ENCODE measurements at regions not wholly inside any gene's neighbourhood (a gene's known extent, or its start where the extent isn't known, plus 50 kb on each side); places are given as distances from the start of the nearest gene placed in this dataset.

GRCh38 chr15:35857567-35858226, 311.7 kb upstream of the DPH6 start:
- DNase-seq (ENCODE audit: low spot score): no peak

GRCh38 chr15:35858707-35859106, 312.7 kb upstream of the DPH6 start:
- no peak for DNase-seq (ENCODE audit: low spot score)

GRCh38 chr15:35863655-35864054, 317.7 kb upstream of the DPH6 start:
- no peak for DNase-seq (ENCODE audit: low spot score)

- DNase-seq (ENCODE audit: low spot score): no peak
Measured at GRCh38 chr15:35867356-35867755, 321.4 kb upstream of the DPH6 start.

- DNase-seq (ENCODE audit: low spot score): no peak
Measured at GRCh38 chr15:35871282-35871681, 325.3 kb upstream of the DPH6 start.

- DNase-seq (ENCODE audit: low spot score): no peak
Measured at GRCh38 chr15:35871812-35872211, 325.8 kb upstream of the DPH6 start.

GRCh38 chr15:35872577-35872976, 326.6 kb upstream of the DPH6 start:
- no peak for DNase-seq (ENCODE audit: low spot score)

- DNase-seq (ENCODE audit: low spot score): peak; percentile 10
Measured at GRCh38 chr15:35874260-35874905, 328.4 kb upstream of the DPH6 start.

- DNase-seq (ENCODE audit: low spot score): no peak
Measured at GRCh38 chr15:35876762-35877161, 330.8 kb upstream of the DPH6 start.

GRCh38 chr15:35880896-35881295, 334.9 kb upstream of the DPH6 start:
- no peak for DNase-seq (ENCODE audit: low spot score)

GRCh38 chr15:35885870-35886269, 339.9 kb upstream of the DPH6 start:
- no peak for DNase-seq (ENCODE audit: low spot score)

- DNase-seq (ENCODE audit: low spot score): no peak
Measured at GRCh38 chr15:35886765-35887164, 340.8 kb upstream of the DPH6 start.

- no peak for DNase-seq (ENCODE audit: low spot score)
Measured at GRCh38 chr15:35888815-35889214, 342.9 kb upstream of the DPH6 start.

- no peak for DNase-seq (ENCODE audit: low spot score)
Measured at GRCh38 chr15:35907511-35907910, 361.5 kb upstream of the DPH6 start.

- DNase-seq (ENCODE audit: low spot score): no peak
Measured at GRCh38 chr15:35909414-35909813, 363.4 kb upstream of the DPH6 start.

GRCh38 chr15:35910227-35910626, 364.3 kb upstream of the DPH6 start:
- no peak for DNase-seq (ENCODE audit: low spot score)

GRCh38 chr15:35911052-35911777, 365.2 kb upstream of the DPH6 start:
- no peak for DNase-seq (ENCODE audit: low spot score)

- DNase-seq (ENCODE audit: low spot score): no peak
Measured at GRCh38 chr15:35912196-35912595, 366.2 kb upstream of the DPH6 start.

- DNase-seq (ENCODE audit: low spot score): no peak
Measured at GRCh38 chr15:35914573-35914972, 368.6 kb upstream of the DPH6 start.

GRCh38 chr15:35921046-35921445, 375.1 kb upstream of the DPH6 start:
- DNase-seq (ENCODE audit: low spot score): peak; percentile 55

- no peak for DNase-seq (ENCODE audit: low spot score)
Measured at GRCh38 chr15:35925275-35926006, 379.5 kb upstream of the DPH6 start.

GRCh38 chr15:35926007-35926380, 380.0 kb upstream of the DPH6 start:
- DNase-seq (ENCODE audit: low spot score): no peak

- no peak for DNase-seq (ENCODE audit: low spot score)
Measured at GRCh38 chr15:35928847-35929246, 382.9 kb upstream of the DPH6 start.
